ENCODE measurements at regions not wholly inside any gene's neighbourhood (a gene's known extent, or its start where the extent isn't known, plus 50 kb on each side); places are given as distances from the start of the nearest gene placed in this dataset.

DNA sequence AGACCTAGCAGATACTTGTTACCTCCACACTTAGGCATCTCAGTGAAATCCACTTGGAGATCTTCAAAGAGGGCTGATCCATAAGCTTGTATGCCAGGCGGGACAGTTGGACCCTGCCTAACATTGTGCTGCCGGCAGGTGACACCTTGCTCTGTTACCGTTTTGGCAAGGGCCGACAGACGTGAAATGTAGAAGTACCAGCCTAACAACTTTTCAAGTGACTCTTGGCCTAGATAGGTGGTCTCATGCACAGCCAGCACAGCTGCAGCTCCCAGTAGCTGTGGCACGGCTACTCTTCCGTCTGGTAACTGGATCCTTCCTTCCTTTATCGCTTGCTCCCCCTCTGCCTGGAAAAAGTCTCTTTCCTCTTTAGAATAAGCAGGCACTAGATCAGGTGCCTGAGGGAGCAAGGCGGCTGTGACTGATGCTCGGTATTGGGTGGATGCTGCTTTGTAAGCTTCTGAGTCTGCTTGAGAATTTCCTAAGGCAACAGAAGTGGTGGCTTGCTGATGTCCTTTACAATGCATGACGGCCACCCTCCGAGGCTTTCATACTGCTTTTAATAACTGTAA, 713.5 kb downstream of the AMY1C start:
- no peaks in the 10 kb centered on the region for H3K4me1 ChIP-seq (ENCODE audit: control insufficient read depth, insufficient read depth, low read length)
- DNase-seq (no peak), ATAC-seq (no peak)
- H3K27me3 ChIP-seq (ENCODE audit: control insufficient read depth, insufficient read depth): no peaks in the 10 kb centered on the region
- no peak overlapping the region for H3K27ac ChIP-seq (ENCODE audit: low read length)
- H3K4me3 ChIP-seq (ENCODE audit: low read length): no peak overlapping the region
- 87% methylated on average over 12 of the region's 12 CpGs for WGBS
- peaks cover 2% of the 10 kb centered on the region for H3K9me3 ChIP-seq (ENCODE audit: control insufficient read depth, low read length)
- intact Hi-C loops (cut with DNase I): no loop called here

DNA sequence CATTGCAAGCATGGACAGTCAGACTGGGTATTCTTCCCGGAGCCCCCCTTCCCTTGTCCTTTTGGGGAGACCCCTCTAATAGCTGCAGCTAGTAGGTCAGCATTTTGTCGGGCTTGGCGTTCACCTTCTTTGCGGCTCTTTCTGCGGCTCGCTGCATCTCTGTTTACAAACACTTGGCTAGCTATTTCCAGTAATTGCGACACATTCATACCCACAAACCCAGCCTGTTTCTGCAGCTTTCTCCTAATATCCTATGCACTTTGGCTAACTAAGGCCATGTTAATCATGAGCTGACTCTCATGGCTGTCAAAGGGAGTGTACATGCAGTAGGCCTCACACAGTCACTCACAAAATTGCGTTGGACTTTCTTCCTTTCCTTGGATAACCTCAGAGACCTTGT, 716.4 kb downstream of the AMY1C start:
- H3K9me3 ChIP-seq (ENCODE audit: control insufficient read depth, low read length): no peaks in the 10 kb centered on the region
- no peak for ATAC-seq
- WGBS: 91% methylated on average over 8 of the region's 8 CpGs

DNA sequence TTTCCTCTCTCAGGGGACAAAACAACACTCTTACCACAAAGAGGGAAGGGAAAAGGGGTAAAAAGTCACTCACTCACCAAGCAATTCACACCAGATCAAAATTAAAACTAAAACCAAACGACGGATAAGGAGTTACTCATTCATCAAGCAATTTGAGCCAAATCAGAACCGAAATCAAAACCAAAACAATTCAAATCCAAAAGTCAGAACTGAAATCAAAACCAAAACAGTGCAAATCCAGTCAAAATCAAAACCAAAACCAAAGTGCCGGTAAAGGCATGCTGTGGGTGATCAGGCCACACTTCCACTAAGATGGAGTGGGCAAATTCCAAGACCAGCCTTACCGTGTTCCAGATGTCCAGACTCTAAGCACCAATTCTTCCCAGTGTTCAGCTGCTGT, 717.9 kb downstream of the AMY1C start:
- intact Hi-C loops (cut with DNase I): no loop called here
- ATAC-seq (no peak), DNase-seq (no peak)
- no peaks in the 10 kb centered on the region for H3K9me3 ChIP-seq (ENCODE audit: control insufficient read depth, low read length)
- WGBS: 76% methylated on average over 5 of the region's 5 CpGs
- H3K27ac ChIP-seq (ENCODE audit: low read length): no peak overlapping the region
- H3K4me1 ChIP-seq (ENCODE audit: control insufficient read depth, insufficient read depth, low read length): no peaks in the 10 kb centered on the region
- no peaks in the 10 kb centered on the region for H3K27me3 ChIP-seq (ENCODE audit: control insufficient read depth, insufficient read depth)
- H3K4me3 ChIP-seq (ENCODE audit: low read length): no peak overlapping the region

More for the DNA sequence above, 716.4 kb downstream of the AMY1C start:
- Histone ChIP-seq H3K4me3 (ENCODE audit: low read length) (no peak overlapping the region), H3K27ac (ENCODE audit: low read length) (no peak overlapping the region), H3K27me3 (ENCODE audit: control insufficient read depth, insufficient read depth) (no peaks in the 10 kb centered on the region), H3K4me1 (ENCODE audit: control insufficient read depth, insufficient read depth, low read length) (no peaks in the 10 kb centered on the region)
- intact Hi-C loops (cut with DNase I): no loop called here
- no peak for DNase-seq

- DNase-seq (no peak), ATAC-seq (no peak)
- WGBS: 77% methylated on average over 4 of the region's 4 CpGs
- H3K4me1 ChIP-seq (ENCODE audit: control insufficient read depth, insufficient read depth, low read length): no peaks in the 10 kb centered on the region
- H3K27me3 ChIP-seq (ENCODE audit: control insufficient read depth, insufficient read depth): no peaks in the 10 kb centered on the region
- no peaks in the 10 kb centered on the region for H3K9me3 ChIP-seq (ENCODE audit: control insufficient read depth, low read length)
- H3K4me3 ChIP-seq (ENCODE audit: low read length): no peak overlapping the region
- intact Hi-C loops (cut with DNase I): no loop called here
- no peak overlapping the region for H3K27ac ChIP-seq (ENCODE audit: low read length)
These were observed 718.6 kb downstream of the AMY1C start for GRCh38 chr1:104468282-104468681.

DNA sequence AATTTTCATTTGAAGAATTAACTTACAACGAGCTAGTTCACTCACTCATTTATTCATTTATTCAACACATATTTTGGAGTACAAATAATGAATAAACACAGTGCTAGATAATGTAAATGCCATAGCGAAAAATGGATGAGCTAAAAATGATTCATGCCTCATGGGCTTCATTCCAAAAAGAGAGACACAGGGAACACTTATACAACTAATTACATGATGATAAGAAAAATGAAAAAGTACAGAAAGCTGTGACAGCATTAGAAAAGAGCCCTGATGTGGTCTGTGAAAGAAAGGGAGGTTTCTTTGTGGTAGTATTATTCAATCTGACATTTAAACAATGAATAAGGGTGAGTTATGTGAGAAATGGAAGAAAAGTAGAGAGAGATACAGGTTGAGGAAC, 726.4 kb downstream of the AMY1C start:
- no peak for DNase-seq
- Histone ChIP-seq H3K27me3 (ENCODE audit: control insufficient read depth, insufficient read depth) (no peaks in the 10 kb centered on the region), H3K4me1 (ENCODE audit: control insufficient read depth, insufficient read depth, low read length) (no peaks in the 10 kb centered on the region), H3K9me3 (ENCODE audit: control insufficient read depth, low read length) (no peaks in the 10 kb centered on the region), H3K27ac (ENCODE audit: low read length) (no peak overlapping the region), H3K4me3 (ENCODE audit: low read length) (no peak overlapping the region)
- no peak for ATAC-seq
- WGBS: 39% methylated on average over 2 of the region's 2 CpGs
- intact Hi-C loops (cut with DNase I): no loop called here

GRCh38 chr1:104488296-104489015, 738.8 kb downstream of the AMY1C start:
- ATAC-seq: no peak
- intact Hi-C loops (cut with DNase I): no loop called here
- no peak for DNase-seq
- WGBS: 20% methylated on average over 4 of the region's 4 CpGs
- no peaks in the 10 kb centered on the region for H3K4me1 ChIP-seq (ENCODE audit: control insufficient read depth, insufficient read depth, low read length)
- H3K27ac ChIP-seq (ENCODE audit: low read length): no peak overlapping the region
- H3K9me3 ChIP-seq (ENCODE audit: control insufficient read depth, low read length): no peaks in the 10 kb centered on the region
- H3K27me3 ChIP-seq (ENCODE audit: control insufficient read depth, insufficient read depth): no peaks in the 10 kb centered on the region
- no peak overlapping the region for H3K4me3 ChIP-seq (ENCODE audit: low read length)

DNA sequence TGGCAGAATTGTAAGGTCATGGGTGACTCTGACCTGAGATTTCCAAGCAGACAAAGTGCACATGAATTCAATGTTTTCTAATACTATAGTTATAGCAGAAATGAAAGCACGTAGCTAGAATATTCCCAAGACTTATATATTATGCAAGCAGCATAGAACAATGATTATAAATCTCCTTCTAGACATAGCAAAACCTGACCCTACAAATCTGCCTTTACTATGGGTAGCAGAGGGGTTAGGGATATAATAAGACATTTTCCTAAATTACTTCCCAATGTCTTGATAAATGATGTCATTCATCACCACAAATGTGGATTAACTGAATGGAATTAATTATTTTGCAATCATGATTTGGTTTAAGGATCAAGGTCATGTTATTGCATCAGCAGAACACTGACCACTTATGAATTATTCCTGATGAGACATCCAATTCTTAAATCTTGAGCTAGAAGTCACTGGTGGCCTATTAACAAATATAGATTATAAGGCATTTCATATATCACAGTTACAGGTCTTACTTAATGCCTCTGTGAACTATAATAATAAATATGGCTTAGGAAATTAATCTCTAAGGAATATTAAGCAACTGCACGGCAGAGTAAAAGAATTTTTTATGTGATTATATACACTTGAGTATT, 776.6 kb downstream of the AMY1C start:
- H3K9me3 ChIP-seq (ENCODE audit: control insufficient read depth, low read length): no peaks in the 10 kb centered on the region
- H3K27ac ChIP-seq (ENCODE audit: low read length): no peak overlapping the region
- intact Hi-C loops (cut with DNase I): no loop called here
- H3K4me3 ChIP-seq (ENCODE audit: low read length): no peak overlapping the region
- DNase-seq (no peak), ATAC-seq (no peak)
- no peaks in the 10 kb centered on the region for H3K27me3 ChIP-seq (ENCODE audit: control insufficient read depth, insufficient read depth)
- no peaks in the 10 kb centered on the region for H3K4me1 ChIP-seq (ENCODE audit: control insufficient read depth, insufficient read depth, low read length)
- 56% methylated on average over 2 of the region's 2 CpGs for WGBS

GRCh38 chr1:104531990-104532389, 782.3 kb downstream of the AMY1C start:
- Histone ChIP-seq H3K27me3 (ENCODE audit: control insufficient read depth, insufficient read depth) (no peaks in the 10 kb centered on the region), H3K27ac (ENCODE audit: low read length) (no peak overlapping the region), H3K9me3 (ENCODE audit: control insufficient read depth, low read length) (no peaks in the 10 kb centered on the region), H3K4me1 (ENCODE audit: control insufficient read depth, insufficient read depth, low read length) (no peaks in the 10 kb centered on the region), H3K4me3 (ENCODE audit: low read length) (no peak overlapping the region)
- intact Hi-C loops (cut with DNase I): no loop called here
- ATAC-seq (no peak), DNase-seq (no peak)
- 74% methylated on average over 2 of the region's 2 CpGs for WGBS

- Histone ChIP-seq H3K27me3 (ENCODE audit: control insufficient read depth, insufficient read depth) (no peaks in the 10 kb centered on the region), H3K4me1 (ENCODE audit: control insufficient read depth, insufficient read depth, low read length) (no peaks in the 10 kb centered on the region), H3K9me3 (ENCODE audit: control insufficient read depth, low read length) (no peaks in the 10 kb centered on the region), H3K4me3 (ENCODE audit: low read length) (no peak overlapping the region), H3K27ac (ENCODE audit: low read length) (no peak overlapping the region)
- no peak for ATAC-seq
- 67% methylated on average over 2 of the region's 2 CpGs for WGBS
- intact Hi-C loops (cut with DNase I): no loop called here
- DNase-seq: no peak
These were observed 824.9 kb downstream of the AMY1C start for GRCh38 chr1:104574620-104575019.

GRCh38 chr1:104592926-104593325, 843.2 kb downstream of the AMY1C start:
- Histone ChIP-seq H3K27me3 (ENCODE audit: control insufficient read depth, insufficient read depth) (no peaks in the 10 kb centered on the region), H3K27ac (ENCODE audit: low read length) (no peak overlapping the region), H3K4me1 (ENCODE audit: control insufficient read depth, insufficient read depth, low read length) (no peaks in the 10 kb centered on the region), H3K9me3 (ENCODE audit: control insufficient read depth, low read length) (no peaks in the 10 kb centered on the region), H3K4me3 (ENCODE audit: low read length) (no peak overlapping the region)
- 79% methylated on average over 3 of the region's 3 CpGs for WGBS
- intact Hi-C loops (cut with DNase I): no loop called here
- DNase-seq (no peak), ATAC-seq (no peak)

- Histone ChIP-seq H3K9me3 (ENCODE audit: control insufficient read depth, low read length) (no peaks in the 10 kb centered on the region), H3K4me1 (ENCODE audit: control insufficient read depth, insufficient read depth, low read length) (no peaks in the 10 kb centered on the region), H3K27me3 (ENCODE audit: control insufficient read depth, insufficient read depth) (no peaks in the 10 kb centered on the region), H3K27ac (ENCODE audit: low read length) (no peak overlapping the region), H3K4me3 (ENCODE audit: low read length) (no peak overlapping the region)
- DNase-seq (no peak), ATAC-seq (no peak)
- whole genome bisulfite sequencing: 62% methylated on average over 4 of the region's 4 CpGs
- intact Hi-C loops (cut with DNase I): no loop called here
These were observed 843.9 kb downstream of the AMY1C start for GRCh38 chr1:104593413-104594187.
